ENCODE measurements at regions not wholly inside any gene's neighbourhood (a gene's known extent, or its start where the extent isn't known, plus 50 kb on each side); places are given as distances from the start of the nearest gene placed in this dataset.

- Mint-ChIP-seq H3K4me1 (ENCODE audit: low read depth, unreplicated experiment) (no peaks in the 10 kb centered on the region), H3K4me3 (ENCODE audit: unreplicated experiment) (no peak overlapping the region), H3K27ac (ENCODE audit: unreplicated experiment) (no peak overlapping the region), H3K9me3 (ENCODE audit: unreplicated experiment) (peaks cover 10% of the 10 kb centered on the region), H3K27me3 (ENCODE audit: insufficient read depth, unreplicated experiment) (no peaks in the 10 kb centered on the region), H3K36me3 (ENCODE audit: insufficient read depth, unreplicated experiment) (no peaks in the 10 kb centered on the region)
- POLR2A ChIA-PET: interaction anchor here (0.6 kb wide), 1 partner anchor 63 kb away, joined by 4 read pairs; no protein-coding TSS in a partner anchor
- Histone ChIP-seq H3K9me3 (no peaks in the 10 kb centered on the region), H3K4me3 (ENCODE audit: low read depth, low read length) (no peak overlapping the region), H3K4me1 (peaks cover 6% of the 10 kb centered on the region; the same call in 1 of the 2 replicates), H3K36me3 (ENCODE audit: control insufficient read depth, insufficient read depth, low read length) (no peaks in the 10 kb centered on the region), H3K27me3 (replicated peaks; ENCODE audit: control insufficient read depth, insufficient read depth, low read length) (no peaks in the 10 kb centered on the region)
- no peak for TF ChIP-seq CTCF (IDR thresholded peaks at IDR 0.05; ENCODE audit: insufficient read depth in 1 of 2, low read depth in 1 of 2, low read length in 1 of 2, severe bottlenecking in 1 of 2, unreplicated experiment in 1 of 2)
- BruUV-seq (replicated peaks): no TSS peak
- CTCF ChIA-PET: no interaction called here
- no peak for DNase-seq
- intact Hi-C loops (cut with micrococcal nuclease; ENCODE audit: unreplicated experiment): no loop called here
These were observed 993.0 kb upstream of the LCORL start for GRCh38 chr4:19014594-19014993.

GRCh38 chr4:19010761-19011160 lies 989.2 kb upstream of the LCORL start:
- peaks cover 5% of the 10 kb centered on the region; the same call in 1 of the 2 replicates for H3K9me3 ChIP-seq
- ChIA-PET CTCF (no interaction called here), POLR2A (no interaction called here)
- no peak for DNase-seq
- TF ChIP-seq CTCF (IDR thresholded peaks at IDR 0.05; ENCODE audit: insufficient read depth in 1 of 2, low read depth in 1 of 2, low read length in 1 of 2, severe bottlenecking in 1 of 2, unreplicated experiment in 1 of 2): no peak
- Mint-ChIP-seq H3K4me1 (ENCODE audit: low read depth, unreplicated experiment) (no peaks in the 10 kb centered on the region), H3K9me3 (ENCODE audit: unreplicated experiment) (no peaks in the 10 kb centered on the region), H3K27me3 (ENCODE audit: insufficient read depth, unreplicated experiment) (no peaks in the 10 kb centered on the region), H3K27ac (ENCODE audit: unreplicated experiment) (no peak overlapping the region), H3K4me3 (ENCODE audit: unreplicated experiment) (no peak overlapping the region), H3K36me3 (ENCODE audit: insufficient read depth, unreplicated experiment) (no peaks in the 10 kb centered on the region)
- no peaks in the 10 kb centered on the region for H3K27me3 ChIP-seq (replicated peaks; ENCODE audit: control insufficient read depth, insufficient read depth, low read length)
- no TSS peak for BruUV-seq (replicated peaks)
- H3K4me1 ChIP-seq: peaks cover 6% of the 10 kb centered on the region; the same call in 1 of the 2 replicates
- H3K36me3 ChIP-seq (ENCODE audit: control insufficient read depth, insufficient read depth, low read length): no peaks in the 10 kb centered on the region
- intact Hi-C loops (cut with micrococcal nuclease; ENCODE audit: unreplicated experiment): no loop called here
- no peak overlapping the region for H3K4me3 ChIP-seq (ENCODE audit: low read depth, low read length)

GRCh38 chr4:19009881-19010280 lies 988.3 kb upstream of the LCORL start:
- Mint-ChIP-seq H3K36me3 (ENCODE audit: insufficient read depth, unreplicated experiment) (no peaks in the 10 kb centered on the region), H3K4me1 (ENCODE audit: low read depth, unreplicated experiment) (peaks cover 7% of the 10 kb centered on the region), H3K9me3 (ENCODE audit: unreplicated experiment) (no peaks in the 10 kb centered on the region), H3K27ac (ENCODE audit: unreplicated experiment) (no peak overlapping the region), H3K4me3 (ENCODE audit: unreplicated experiment) (no peak overlapping the region), H3K27me3 (ENCODE audit: insufficient read depth, unreplicated experiment) (no peaks in the 10 kb centered on the region)
- Histone ChIP-seq H3K27me3 (replicated peaks; ENCODE audit: control insufficient read depth, insufficient read depth, low read length) (no peaks in the 10 kb centered on the region), H3K4me1 (peaks cover 6% of the 10 kb centered on the region; the same call in 1 of the 2 replicates), H3K9me3 (peaks cover 5% of the 10 kb centered on the region; the same call in 1 of the 2 replicates), H3K36me3 (ENCODE audit: control insufficient read depth, insufficient read depth, low read length) (no peaks in the 10 kb centered on the region), H3K4me3 (ENCODE audit: low read depth, low read length) (no peak overlapping the region)
- intact Hi-C loops (cut with micrococcal nuclease; ENCODE audit: unreplicated experiment): loop anchor here (5.0 kb wide), 1 partner anchor 37 kb away; no protein-coding TSS in a partner anchor
- ChIA-PET CTCF (no interaction called here), POLR2A (no interaction called here)
- BruUV-seq (replicated peaks): no TSS peak
- no peak for TF ChIP-seq CTCF (IDR thresholded peaks at IDR 0.05; ENCODE audit: insufficient read depth in 1 of 2, low read depth in 1 of 2, low read length in 1 of 2, severe bottlenecking in 1 of 2, unreplicated experiment in 1 of 2)
- no peak for DNase-seq

Measured in Caco-2 (cell line).